OCI-LY1 (cell line): ENCODE measurements at regions not wholly inside any gene's neighbourhood (a gene's known extent, or its start where the extent isn't known, plus 50 kb on each side); places are given as distances from the start of the nearest gene placed in this dataset.

Experiments used
- H2AFZ ChIP-seq: fragments of 200-600 bp; sonication (generic), shearing (Covaris generic); 2 replicates; pipeline ENCODE4 v1.6.0; 2014; ENCODE audit warnings: antibody characterized with exemption, mild to moderate bottlenecking, low read length
- H3F3A ChIP-seq: fragments of 200-600 bp; sonication (generic), shearing (Covaris generic); 2 replicates; pipeline ENCODE4 v1.6.0; 2014; ENCODE audit warnings: mild to moderate bottlenecking, antibody characterized with exemption, low read length, moderate library complexity; ENCODE audit not compliant: insufficient read depth
- H3K27ac ChIP-seq: fragments of 200-600 bp; sonication (generic); 2 replicates; pipeline ENCODE4 v1.5.1; 2014; ENCODE audit warnings: low read length, mixed run types, mild to moderate bottlenecking, low read depth; ENCODE audit not compliant: poor library complexity, severe bottlenecking
- H3K27me3 ChIP-seq: fragments of 200-600 bp; sonication (generic); 2 replicates; pipeline ENCODE4 v1.6.0; 2014; ENCODE audit warnings: antibody characterized with exemption, mild to moderate bottlenecking, low read length, moderate library complexity; ENCODE audit not compliant: insufficient read depth
- H3K36me3 ChIP-seq: fragments of 200-600 bp; sonication (generic); 2 replicates; pipeline ENCODE4 v1.6.1; 2014; ENCODE audit warnings: mild to moderate bottlenecking, antibody characterized with exemption, low read length, moderate library complexity, mixed read lengths; ENCODE audit not compliant: insufficient read depth
- H3K4me1 ChIP-seq: fragments of 200-600 bp; sonication (generic); 2 replicates; pipeline ENCODE4 v1.5.1; 2014; ENCODE audit warnings: mild to moderate bottlenecking, low read length, moderate library complexity; ENCODE audit not compliant: insufficient read depth, severe bottlenecking
- H3K4me2 ChIP-seq: fragments of 200-600 bp; sonication (generic), shearing (Covaris generic); 2 replicates; pipeline ENCODE4 v1.6.1; 2014; ENCODE audit warnings: low read length
- H3K4me3 ChIP-seq: fragments of 200-600 bp; sonication (generic); 2 replicates; pipeline ENCODE4 v1.5.1; 2014; ENCODE audit warnings: low read length, low read depth, mild to moderate bottlenecking, mixed read lengths; ENCODE audit not compliant: poor library complexity, severe bottlenecking
- H3K79me2 ChIP-seq: fragments of 200-600 bp; shearing (Covaris generic); 2 replicates; pipeline ENCODE4 v1.6.1; 2016; ENCODE audit warnings: mixed run types, low read length, mixed read lengths; ENCODE audit not compliant: insufficient read depth
- H3K9ac ChIP-seq: fragments of 200-600 bp; sonication (generic), shearing (Covaris generic); 2 replicates; pipeline ENCODE4 v1.6.1; 2014; ENCODE audit warnings: mild to moderate bottlenecking, low read length, mixed read lengths
- H3K9me2 ChIP-seq: fragments of 200-600 bp; sonication (generic), shearing (Covaris generic); 2 replicates; pipeline ENCODE4 v1.6.1; 2014; ENCODE audit warnings: low read depth, mild to moderate bottlenecking, low read length, mixed read lengths
- H3K9me3 ChIP-seq: fragments of 200-600 bp; shearing (Covaris generic); 2 replicates; pipeline ENCODE4 v1.6.1; 2014; ENCODE audit warnings: low read length, mixed read lengths
- H4K20me1 ChIP-seq: fragments of 200-600 bp; sonication (generic), shearing (Covaris generic); 2 replicates; pipeline ENCODE4 v1.6.0; 2016; ENCODE audit warnings: mild to moderate bottlenecking, low read length; ENCODE audit not compliant: insufficient read depth
- EZH2 ChIP-seq: fragments of 200-600 bp; sonication (generic), shearing (Covaris generic); IDR thresholded peaks from 2 replicates; pipeline ENCODE4 v1.8.0; 2017; ENCODE audit warnings: borderline replicate concordance, mixed run types, mild to moderate bottlenecking, antibody characterized with exemption, low read length, moderate library complexity, mixed read lengths
- TF ChIP-seq, protein P1 (sequence below): fragments of 200-600 bp; sonication (generic), shearing (Covaris generic); IDR thresholded peaks from 2 replicates; pipeline ENCODE4 v1.5.1; 2017; ENCODE audit warnings: mild to moderate bottlenecking, antibody characterized with exemption, low read length, moderate library complexity, mixed read lengths

DNA sequence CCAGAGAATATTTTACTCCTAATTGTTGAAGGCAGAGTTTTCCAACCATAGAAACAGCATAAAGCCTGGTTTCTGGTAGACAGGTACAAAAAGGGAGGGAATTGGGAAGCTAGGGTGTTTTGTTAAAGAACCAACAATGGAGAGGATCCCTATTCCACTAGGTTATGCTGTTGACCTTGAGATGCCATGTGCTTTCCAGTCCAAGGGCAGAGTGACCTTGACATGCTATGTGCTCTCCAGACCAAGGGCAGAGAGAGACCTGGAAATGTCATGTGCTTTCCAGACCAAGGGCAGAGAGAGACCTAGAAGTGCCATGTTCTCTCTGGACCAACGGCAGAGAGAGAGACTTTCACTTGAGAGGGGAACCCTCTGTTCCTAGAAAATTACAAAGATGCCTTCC is 1043.8 kb upstream of the FBXO33 start:
- H3K79me2 ChIP-seq, result no peaks in the 10 kb centered on the region

DNA sequence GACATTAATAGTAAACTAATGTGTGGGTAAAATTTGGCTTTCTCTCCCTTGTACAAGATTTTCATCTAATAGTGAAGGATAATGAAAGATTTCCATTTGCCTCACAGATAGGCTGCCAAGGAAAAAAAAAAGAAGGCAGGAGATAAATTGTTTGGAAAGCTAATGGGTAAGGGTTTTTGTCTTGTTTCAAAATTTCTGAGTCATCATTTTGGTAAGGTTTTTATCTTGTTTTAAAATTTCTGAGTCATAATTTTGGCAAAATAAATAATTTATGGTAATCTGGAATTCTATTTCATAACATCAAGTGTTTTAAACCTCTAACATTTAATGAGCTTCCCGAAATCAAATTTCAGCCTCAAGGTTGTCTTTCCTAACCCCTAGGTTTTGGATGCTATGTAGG is 1035.7 kb upstream of the FBXO33 start:
- Histone ChIP-seq H4K20me1 (no peaks in the 10 kb centered on the region), H3F3A (no peaks in the 10 kb centered on the region), H3K4me2 (no peak overlapping the region), H3K9me2 (no peaks in the 10 kb centered on the region), H3K79me2 (no peaks in the 10 kb centered on the region), H3K4me1 (no peaks in the 10 kb centered on the region), H3K9ac (no peak overlapping the region), H3K27ac (no peak overlapping the region), H3K4me3 (no peak overlapping the region), H2AFZ (no peak overlapping the region), H3K36me3 (no peaks in the 10 kb centered on the region), H3K9me3 (peaks cover 18% of the 10 kb centered on the region; the same call in 1 of the 2 replicates), H3K27me3 (no peaks in the 10 kb centered on the region)
- TF ChIP-seq, protein P1, sequence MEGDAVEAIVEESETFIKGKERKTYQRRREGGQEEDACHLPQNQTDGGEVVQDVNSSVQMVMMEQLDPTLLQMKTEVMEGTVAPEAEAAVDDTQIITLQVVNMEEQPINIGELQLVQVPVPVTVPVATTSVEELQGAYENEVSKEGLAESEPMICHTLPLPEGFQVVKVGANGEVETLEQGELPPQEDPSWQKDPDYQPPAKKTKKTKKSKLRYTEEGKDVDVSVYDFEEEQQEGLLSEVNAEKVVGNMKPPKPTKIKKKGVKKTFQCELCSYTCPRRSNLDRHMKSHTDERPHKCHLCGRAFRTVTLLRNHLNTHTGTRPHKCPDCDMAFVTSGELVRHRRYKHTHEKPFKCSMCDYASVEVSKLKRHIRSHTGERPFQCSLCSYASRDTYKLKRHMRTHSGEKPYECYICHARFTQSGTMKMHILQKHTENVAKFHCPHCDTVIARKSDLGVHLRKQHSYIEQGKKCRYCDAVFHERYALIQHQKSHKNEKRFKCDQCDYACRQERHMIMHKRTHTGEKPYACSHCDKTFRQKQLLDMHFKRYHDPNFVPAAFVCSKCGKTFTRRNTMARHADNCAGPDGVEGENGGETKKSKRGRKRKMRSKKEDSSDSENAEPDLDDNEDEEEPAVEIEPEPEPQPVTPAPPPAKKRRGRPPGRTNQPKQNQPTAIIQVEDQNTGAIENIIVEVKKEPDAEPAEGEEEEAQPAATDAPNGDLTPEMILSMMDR, result no peak
- TF ChIP-seq EZH2, result no peak

More for the DNA sequence above, 1043.8 kb upstream of the FBXO33 start:
- Histone ChIP-seq H3K36me3 (no peaks in the 10 kb centered on the region), H3K27ac (no peak overlapping the region), H3K9me3 (peaks cover 19% of the 10 kb centered on the region), H3K9me2 (no peaks in the 10 kb centered on the region), H2AFZ (no peak overlapping the region), H3K27me3 (no peaks in the 10 kb centered on the region), H4K20me1 (no peaks in the 10 kb centered on the region), H3K4me2 (no peak overlapping the region), H3F3A (no peaks in the 10 kb centered on the region), H3K4me1 (no peaks in the 10 kb centered on the region), H3K9ac (no peak overlapping the region), H3K4me3 (no peak overlapping the region)
- no peak for TF ChIP-seq EZH2
- TF ChIP-seq, protein P1, result no peak

DNA sequence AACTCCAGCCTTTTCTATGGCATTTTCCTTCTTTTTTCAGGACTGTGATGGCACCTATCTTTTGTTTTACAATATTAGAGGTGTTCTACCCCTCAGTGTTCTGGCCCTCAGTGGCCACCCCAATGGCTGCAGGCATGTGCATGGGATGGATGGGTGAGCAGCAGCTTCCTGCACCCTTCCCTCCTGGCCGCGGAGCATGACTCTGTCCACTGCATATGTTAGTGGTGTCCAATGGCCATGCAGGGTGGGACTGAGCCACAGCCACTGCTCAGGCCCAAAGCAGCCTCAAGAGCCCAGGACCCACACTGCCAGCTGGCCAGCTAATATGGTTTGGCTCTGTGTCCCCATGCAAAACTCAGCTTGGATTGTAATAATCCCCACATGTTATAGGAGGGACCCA is 1032.3 kb upstream of the FBXO33 start:
- no peaks in the 10 kb centered on the region for H3K27me3 ChIP-seq
- H3K36me3 ChIP-seq, result no peaks in the 10 kb centered on the region
- TF ChIP-seq, protein P1, result no peak
- TF ChIP-seq EZH2, result no peak
- H4K20me1 ChIP-seq, result no peaks in the 10 kb centered on the region
- H3K4me1 ChIP-seq, result no peaks in the 10 kb centered on the region
- no peak overlapping the region for H3K4me3 ChIP-seq
- no peaks in the 10 kb centered on the region for H3K79me2 ChIP-seq
- H3K9me3 ChIP-seq, result peaks cover 18% of the 10 kb centered on the region; the same call in 1 of the 2 replicates
- H3K27ac ChIP-seq, result no peak overlapping the region
- H3K9me2 ChIP-seq, result no peaks in the 10 kb centered on the region
- H3F3A ChIP-seq, result no peaks in the 10 kb centered on the region
- no peak overlapping the region for H2AFZ ChIP-seq
- H3K4me2 ChIP-seq, result no peak overlapping the region
- H3K9ac ChIP-seq, result no peak overlapping the region
